ENCODE measurements at regions not wholly inside any gene's neighbourhood (a gene's known extent, or its start where the extent isn't known, plus 50 kb on each side); places are given as distances from the start of the nearest gene placed in this dataset.

- no peak for TF ChIP-seq ATF3 (IDR thresholded peaks at IDR 0.05)
These were observed 91.2 kb downstream of the OTUD1 start (continued) for GRCh38 chr10:23530079-23530478.

- H3K4me2 ChIP-seq (ENCODE audit: low read length) = no peak overlapping the region
- RAD21 ChIA-PET (ENCODE audit: low non-redundant PET in 1 of 2, low total read pairs in 2 of 2, uncharacterized antibody in 2 of 2, unreplicated experiment in 2 of 2) = no interaction called here
- H3K36me3 ChIP-seq (ENCODE audit: control insufficient read depth in 1 of 2, insufficient read depth in 2 of 2, low read length in 2 of 2) = no peaks in the 10 kb centered on the region
- POLR2A ChIA-PET = no interaction called here
- CTCF ChIA-PET = interaction anchor here (1.1 kb wide), 1 partner anchor 17 kb away, joined by 5 read pairs; no protein-coding TSS in a partner anchor
- H3K79me2 ChIP-seq (ENCODE audit: insufficient read depth, low read length) = no peaks in the 10 kb centered on the region
- BruUV-seq (replicated peaks) = no TSS peak
- no peaks in the 10 kb centered on the region for H3K4me1 ChIP-seq (ENCODE audit: control insufficient read depth in 1 of 2, insufficient read depth in 2 of 2, low read length in 2 of 2)
- H3K4me3 ChIP-seq (replicated peaks in 1 of 2; ENCODE audit: low read depth in 1 of 2, low read length in 2 of 2) = no peak overlapping the region
- H3K27ac ChIP-seq (ENCODE audit: low read depth, low read length) = no peak overlapping the region
- H4K20me1 ChIP-seq (ENCODE audit: insufficient read depth) = no peaks in the 10 kb centered on the region
- intact Hi-C loops (cut with micrococcal nuclease) = loop anchor here (10.0 kb wide), 2 partner anchors 172 to 982 kb away; no protein-coding TSS in a partner anchor
- H3K9me2 ChIP-seq (ENCODE audit: insufficient read depth) = no peaks in the 10 kb centered on the region
- no peak overlapping the region for H3K9ac ChIP-seq (ENCODE audit: low read length)
- H3K9me3 ChIP-seq (ENCODE audit: control insufficient read depth in 1 of 2, insufficient read depth in 1 of 2, low read depth in 1 of 2, low read length in 2 of 2) = no peaks in the 10 kb centered on the region
- no peak for ATAC-seq
- H3K27me3 ChIP-seq (ENCODE audit: insufficient read depth, low read length) = peaks cover 22% of the 10 kb centered on the region
- no peak for DNase-seq (ENCODE audit: low read depth, low spot score)
- no peak overlapping the region for H2AFZ ChIP-seq (ENCODE audit: low read depth, low read length, poor library complexity, severe bottlenecking)
- TF ChIP-seq SIN3A (IDR thresholded peaks at IDR 0.05; ENCODE audit: low read depth) = no peak
- TF ChIP-seq SP1 (IDR thresholded peaks at IDR 0.05; ENCODE audit: low read depth) = no peak
- TF ChIP-seq ELF1 (IDR thresholded peaks at IDR 0.05; ENCODE audit: borderline replicate concordance, low read depth) = no peak
- no peak for TF ChIP-seq JUND (IDR thresholded peaks at IDR 0.05)
- no peak for TF ChIP-seq ZFX (IDR thresholded peaks at IDR 0.05)
- TF ChIP-seq, protein P1, sequence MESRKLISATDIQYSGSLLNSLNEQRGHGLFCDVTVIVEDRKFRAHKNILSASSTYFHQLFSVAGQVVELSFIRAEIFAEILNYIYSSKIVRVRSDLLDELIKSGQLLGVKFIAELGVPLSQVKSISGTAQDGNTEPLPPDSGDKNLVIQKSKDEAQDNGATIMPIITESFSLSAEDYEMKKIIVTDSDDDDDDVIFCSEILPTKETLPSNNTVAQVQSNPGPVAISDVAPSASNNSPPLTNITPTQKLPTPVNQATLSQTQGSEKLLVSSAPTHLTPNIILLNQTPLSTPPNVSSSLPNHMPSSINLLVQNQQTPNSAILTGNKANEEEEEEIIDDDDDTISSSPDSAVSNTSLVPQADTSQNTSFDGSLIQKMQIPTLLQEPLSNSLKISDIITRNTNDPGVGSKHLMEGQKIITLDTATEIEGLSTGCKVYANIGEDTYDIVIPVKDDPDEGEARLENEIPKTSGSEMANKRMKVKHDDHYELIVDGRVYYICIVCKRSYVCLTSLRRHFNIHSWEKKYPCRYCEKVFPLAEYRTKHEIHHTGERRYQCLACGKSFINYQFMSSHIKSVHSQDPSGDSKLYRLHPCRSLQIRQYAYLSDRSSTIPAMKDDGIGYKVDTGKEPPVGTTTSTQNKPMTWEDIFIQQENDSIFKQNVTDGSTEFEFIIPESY (IDR thresholded peaks at IDR 0.05; ENCODE audit: extremely low read depth, insufficient replicate concordance, low read length) = no peak
- no peak for TF ChIP-seq CEBPB (IDR thresholded peaks at IDR 0.05; ENCODE audit: low read depth)
- no peak for TF ChIP-seq MAX (IDR thresholded peaks at IDR 0.05)
- TF ChIP-seq POLR2AphosphoS5 (IDR thresholded peaks at IDR 0.05; ENCODE audit: low read depth, low read length) = no peak
- TF ChIP-seq YY1 (IDR thresholded peaks at IDR 0.05; ENCODE audit: extremely low read depth, insufficient replicate concordance, low read depth, low read length) = no peak
- TF ChIP-seq CTCF (IDR thresholded peaks at IDR 0.05 in 2 of 3, conservative IDR thresholded peaks at IDR 0.05 in 1 of 3; ENCODE audit: borderline replicate concordance in 1 of 3, insufficient read depth in 1 of 3, low read depth in 2 of 3, low read length in 2 of 3) = no peak
- no peak for TF ChIP-seq EZH2 (IDR thresholded peaks at IDR 0.05)
- TF ChIP-seq POLR2A (IDR thresholded peaks at IDR 0.05; ENCODE audit: borderline replicate concordance, extremely low read depth, insufficient read depth, insufficient read length) = no peak
- no peak for TF ChIP-seq SRF (IDR thresholded peaks at IDR 0.05; ENCODE audit: low read depth)
- TF ChIP-seq TCF7L2 (IDR thresholded peaks at IDR 0.05; ENCODE audit: borderline replicate concordance, extremely low read depth, insufficient read depth, insufficient read length) = no peak
- no peak for TF ChIP-seq ATF3 (IDR thresholded peaks at IDR 0.05)
- TF ChIP-seq EZH2phosphoT487 (IDR thresholded peaks at IDR 0.05; ENCODE audit: borderline replicate concordance) = no peak
- TF ChIP-seq REST (IDR thresholded peaks at IDR 0.05; ENCODE audit: low read depth) = no peak
These were observed 94.3 kb downstream of the OTUD1 start for GRCh38 chr10:23533212-23533611.
